ENCODE measurements at regions not wholly inside any gene's neighbourhood (a gene's known extent, or its start where the extent isn't known, plus 50 kb on each side); places are given as distances from the start of the nearest gene placed in this dataset.

GRCh38 chr2:231644426-231644825 lies 51.8 kb downstream of the TEX44 start:
- ChIA-PET POLR2A (no interaction called here), CTCF (ENCODE audit: low intra/inter-chr PET ratio) (no interaction called here)
- no peaks in the 10 kb centered on the region for H3K9me1 ChIP-seq (ENCODE audit: control insufficient read depth, insufficient read depth, low read length)
- H3K9me3 ChIP-seq (replicated peaks; ENCODE audit: control insufficient read depth, insufficient read depth, low read depth, low read length) = no peaks in the 10 kb centered on the region
- H3K9ac ChIP-seq (ENCODE audit: insufficient read depth in 1 of 2, low read depth in 2 of 2, low read length in 2 of 2) = no peak overlapping the region
- no peaks in the 10 kb centered on the region for H3K27me3 ChIP-seq (ENCODE audit: control insufficient read depth in 2 of 2, insufficient read depth in 2 of 2, low read length in 2 of 2)
- DNase-seq (ENCODE audit: extremely low read depth in 1 of 4, low spot score in 3 of 4) = no peak
- no peak overlapping the region for H3K27ac ChIP-seq (ENCODE audit: extremely low read depth, low read depth, low read length)
- H3K4me3 ChIP-seq = no peak overlapping the region
- no peaks in the 10 kb centered on the region for H4K20me1 ChIP-seq (replicated peaks; ENCODE audit: control insufficient read depth, insufficient read depth, low read length)
- TF ChIP-seq TAF7 (tag; IDR thresholded peaks at IDR 0.05) (no peak), GTF2F1 (IDR thresholded peaks at IDR 0.05; ENCODE audit: low read depth, low read length) (no peak), ZNF609 (CRISPR knock-in tag; IDR thresholded peaks at IDR 0.05; ENCODE audit: borderline replicate concordance) (no peak), SIRT6 (IDR thresholded peaks at IDR 0.05; ENCODE audit: low read depth, low read length) (no peak), EZH2 (IDR thresholded peaks at IDR 0.05; ENCODE audit: borderline replicate concordance, low read depth, low read length) (no peak), RFX7 (CRISPR knock-in tag; IDR thresholded peaks at IDR 0.05) (no peak), HSF4 (CRISPR knock-in tag; IDR thresholded peaks at IDR 0.05; ENCODE audit: borderline replicate concordance) (no peak), HDAC3 (IDR thresholded peaks at IDR 0.05; ENCODE audit: borderline replicate concordance, partially characterized antibody) (no peak)
- in situ Hi-C loops (cut with MboI) (no loop called here), intact Hi-C loops (cut with micrococcal nuclease) (no loop called here)
- no peak overlapping the region for H3K4me2 ChIP-seq (ENCODE audit: insufficient read depth, low read length)
- FAIRE-seq = no peak
- no peaks in the 10 kb centered on the region for H3K36me3 ChIP-seq (ENCODE audit: control insufficient read depth, insufficient read depth, low read length)
- ATAC-seq = no peak
- no peak overlapping the region for H2AFZ ChIP-seq (ENCODE audit: low read depth, low read length)
- peaks cover 0 to 15% of the 10 kb centered on the region in 2 experiments; a peak in 4 of 5 replicates for H3K4me1 ChIP-seq (replicated peaks in 1 of 2; ENCODE audit: control insufficient read depth in 2 of 2, insufficient read depth in 2 of 2, low read length in 2 of 2)
- WGBS (ENCODE audit: insufficient coverage, low coverage, missing lambda C conversion rate) = 48% methylated on average over 6 of the region's 6 CpGs
- no TSS peak for BruUV-seq (replicated peaks)
- no peaks in the 10 kb centered on the region for H3K79me2 ChIP-seq (ENCODE audit: control insufficient read depth, insufficient read depth, low read length)
